ENCODE measurements at regions not wholly inside any gene's neighbourhood (a gene's known extent, or its start where the extent isn't known, plus 50 kb on each side); places are given as distances from the start of the nearest gene placed in this dataset.

DNA sequence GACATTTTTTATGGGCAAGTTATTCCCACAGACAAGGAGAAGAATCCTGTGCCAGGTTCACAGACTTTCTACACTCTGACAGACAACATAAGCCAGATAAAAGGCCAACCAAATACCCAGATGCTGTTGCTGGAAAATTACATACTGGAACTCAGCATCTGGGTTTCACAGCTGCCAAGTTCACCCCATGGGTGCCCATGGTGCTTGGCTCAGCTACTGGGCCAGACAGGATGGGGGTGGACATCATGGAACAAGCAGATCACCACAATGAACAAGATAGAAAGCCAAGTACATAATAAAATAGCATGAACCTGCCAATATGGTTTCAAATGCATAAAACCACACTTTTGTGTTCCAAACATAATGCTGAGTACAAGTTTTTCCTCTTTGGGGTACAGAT is 999.8 kb downstream of the NR2F1-AS1 start:
- no peak for TF ChIP-seq POLR2A (IDR thresholded peaks at IDR 0.05)
- TF ChIP-seq, protein P1, sequence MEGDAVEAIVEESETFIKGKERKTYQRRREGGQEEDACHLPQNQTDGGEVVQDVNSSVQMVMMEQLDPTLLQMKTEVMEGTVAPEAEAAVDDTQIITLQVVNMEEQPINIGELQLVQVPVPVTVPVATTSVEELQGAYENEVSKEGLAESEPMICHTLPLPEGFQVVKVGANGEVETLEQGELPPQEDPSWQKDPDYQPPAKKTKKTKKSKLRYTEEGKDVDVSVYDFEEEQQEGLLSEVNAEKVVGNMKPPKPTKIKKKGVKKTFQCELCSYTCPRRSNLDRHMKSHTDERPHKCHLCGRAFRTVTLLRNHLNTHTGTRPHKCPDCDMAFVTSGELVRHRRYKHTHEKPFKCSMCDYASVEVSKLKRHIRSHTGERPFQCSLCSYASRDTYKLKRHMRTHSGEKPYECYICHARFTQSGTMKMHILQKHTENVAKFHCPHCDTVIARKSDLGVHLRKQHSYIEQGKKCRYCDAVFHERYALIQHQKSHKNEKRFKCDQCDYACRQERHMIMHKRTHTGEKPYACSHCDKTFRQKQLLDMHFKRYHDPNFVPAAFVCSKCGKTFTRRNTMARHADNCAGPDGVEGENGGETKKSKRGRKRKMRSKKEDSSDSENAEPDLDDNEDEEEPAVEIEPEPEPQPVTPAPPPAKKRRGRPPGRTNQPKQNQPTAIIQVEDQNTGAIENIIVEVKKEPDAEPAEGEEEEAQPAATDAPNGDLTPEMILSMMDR (IDR thresholded peaks at IDR 0.05): no peak
